ENCODE measurements at regions not wholly inside any gene's neighbourhood (a gene's known extent, or its start where the extent isn't known, plus 50 kb on each side); places are given as distances from the start of the nearest gene placed in this dataset.

- no peak for DNase-seq
These were observed 123.5 kb upstream of the MAGI3 start for GRCh38 chr1:113266788-113267187.

- DNase-seq, result no peak
These were observed 120.9 kb upstream of the MAGI3 start for GRCh38 chr1:113269168-113269963.

GRCh38 chr1:113271039-113271438 is 119.3 kb upstream of the MAGI3 start:
- DNase-seq, result no peak

DNA sequence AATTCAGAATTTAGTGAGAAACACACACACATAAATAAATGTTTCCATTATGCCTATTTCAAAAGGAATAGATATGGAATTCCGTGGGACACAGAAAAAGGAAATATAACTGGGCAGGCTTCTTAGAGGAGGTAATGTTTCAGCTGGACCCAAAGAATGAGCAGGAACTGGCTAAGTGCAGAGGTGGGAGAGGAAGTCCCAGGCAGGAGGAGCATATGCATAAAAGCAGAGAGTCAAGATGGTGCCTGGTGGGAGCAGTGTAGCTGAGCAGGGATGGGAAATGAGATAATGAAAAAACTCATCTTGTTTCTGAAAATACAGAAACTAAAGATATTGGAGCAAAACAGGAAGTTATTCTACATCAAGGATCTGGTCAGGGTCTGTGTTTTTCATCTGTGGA is 115.2 kb upstream of the MAGI3 start:
- no peak for DNase-seq

DNA sequence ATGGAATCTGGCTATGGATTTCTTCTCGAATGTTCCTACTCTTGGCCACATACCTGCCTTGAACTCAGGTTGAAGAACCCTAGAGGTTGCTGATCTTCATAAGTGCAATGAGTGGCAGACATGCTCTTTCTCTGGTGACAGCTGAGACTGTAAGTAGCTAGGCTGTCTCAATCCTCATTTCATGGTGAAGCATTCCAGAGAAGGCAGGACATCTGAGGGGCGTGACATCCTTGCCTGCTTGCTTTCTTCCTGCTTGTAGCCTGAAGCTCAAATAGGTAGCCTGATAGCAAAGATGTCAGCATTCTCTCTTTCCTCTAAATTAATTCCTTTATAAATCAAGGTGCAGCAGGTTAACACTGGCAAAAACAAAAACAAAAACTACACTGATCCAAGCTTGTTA is 114.6 kb upstream of the MAGI3 start:
- no peak for DNase-seq

DNA sequence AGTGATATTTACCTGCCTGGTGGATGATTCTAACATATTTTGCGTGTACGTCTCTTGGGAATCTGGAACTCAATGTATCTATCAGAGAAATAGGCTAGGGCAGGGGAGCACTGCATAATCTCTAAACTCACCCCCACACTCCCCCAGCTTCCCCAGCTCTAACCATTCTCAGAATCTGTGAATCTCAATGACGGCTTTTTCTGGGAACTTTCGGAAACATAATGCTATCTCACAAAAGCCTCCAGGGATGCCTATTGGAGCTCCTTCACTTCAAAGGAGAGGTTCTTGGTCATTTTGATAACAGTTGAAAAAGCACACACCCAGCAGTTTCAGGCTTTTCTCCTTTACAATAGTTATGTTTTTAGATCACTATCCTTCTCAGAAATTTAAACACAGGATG is 113.8 kb upstream of the MAGI3 start:
- DNase-seq, result no peak

- DNase-seq, result no peak
These were observed 111.9 kb upstream of the MAGI3 start for GRCh38 chr1:113278371-113278770.

GRCh38 chr1:113278777-113279176 is 111.5 kb upstream of the MAGI3 start:
- DNase-seq, result no peak

DNA sequence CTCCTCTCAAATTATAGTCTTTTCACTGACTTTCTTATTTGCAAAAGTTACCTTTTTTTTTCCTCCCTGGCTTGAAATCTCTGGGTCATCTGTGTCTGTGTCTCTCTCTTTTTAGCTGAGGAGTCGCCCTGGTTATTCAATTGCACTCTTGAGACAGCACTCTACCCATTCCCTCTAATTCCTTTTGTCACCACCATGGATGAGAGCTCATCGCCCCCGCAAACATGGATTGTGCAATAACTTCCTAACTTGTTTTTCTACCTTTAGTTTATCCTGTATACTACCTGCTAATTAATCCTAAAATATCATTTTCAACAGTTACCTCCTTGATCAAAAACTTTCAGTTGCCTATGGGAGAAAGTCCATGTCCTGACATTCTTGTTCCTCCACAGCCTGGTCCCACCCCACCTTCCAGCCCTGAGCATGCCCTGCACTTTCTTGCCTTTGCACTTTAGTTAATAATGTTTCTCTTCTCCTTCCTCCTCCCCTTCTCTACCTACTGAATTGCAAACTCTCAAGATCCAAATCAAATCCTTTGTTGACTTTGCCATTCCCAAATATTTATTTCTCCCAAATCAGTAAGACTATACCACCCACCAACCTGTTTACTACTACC is 110.4 kb upstream of the MAGI3 start:
- no peak for DNase-seq

DNA sequence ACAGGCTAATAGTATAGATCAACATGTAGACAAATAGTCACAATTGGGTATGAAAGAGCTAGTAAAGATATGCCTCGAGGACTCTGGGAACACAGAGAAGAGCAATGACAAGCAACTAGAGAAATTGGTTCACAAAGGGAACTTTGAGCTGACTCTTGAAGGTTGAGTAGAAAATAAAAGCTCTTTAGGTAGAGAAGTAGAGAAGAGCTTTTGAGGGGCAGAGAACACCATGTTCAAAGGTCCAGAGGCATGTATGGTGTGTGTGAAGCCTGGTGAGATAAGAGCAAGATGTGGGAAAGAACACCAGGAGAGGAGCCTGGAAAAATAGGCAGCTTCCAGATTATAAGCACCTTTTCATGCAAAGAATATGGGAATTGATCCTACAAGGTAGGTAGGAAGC is 109.7 kb upstream of the MAGI3 start:
- DNase-seq, result no peak

- DNase-seq, result no peak
These were observed 108.8 kb upstream of the MAGI3 start for GRCh38 chr1:113281550-113281949.

GRCh38 chr1:113282008-113282892 is 108.1 kb upstream of the MAGI3 start:
- DNase-seq, result no peak

GRCh38 chr1:113282893-113283285 is 107.4 kb upstream of the MAGI3 start:
- no peak for DNase-seq

GRCh38 chr1:113283914-113284313 is 106.4 kb upstream of the MAGI3 start:
- no peak for DNase-seq

DNA sequence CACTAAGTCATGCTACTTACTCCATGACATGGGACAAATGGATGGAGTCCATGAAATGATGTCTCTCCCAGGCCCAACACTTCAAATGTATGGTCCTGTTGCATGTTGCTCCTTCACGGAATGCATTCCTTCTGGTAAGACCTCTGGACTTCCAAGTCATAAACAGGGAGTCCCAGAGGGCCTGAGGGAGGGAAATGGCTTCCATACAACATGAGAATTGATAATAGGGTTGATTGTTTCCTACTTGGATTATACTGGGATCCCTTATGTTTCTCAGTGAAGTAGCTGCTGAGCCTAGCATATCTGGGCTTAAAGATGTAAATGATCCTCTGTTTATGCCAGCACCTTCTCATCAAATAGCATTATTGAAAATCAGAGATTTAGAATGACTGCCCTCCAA is 104.2 kb upstream of the MAGI3 start:
- DNase-seq, result no peak

DNA sequence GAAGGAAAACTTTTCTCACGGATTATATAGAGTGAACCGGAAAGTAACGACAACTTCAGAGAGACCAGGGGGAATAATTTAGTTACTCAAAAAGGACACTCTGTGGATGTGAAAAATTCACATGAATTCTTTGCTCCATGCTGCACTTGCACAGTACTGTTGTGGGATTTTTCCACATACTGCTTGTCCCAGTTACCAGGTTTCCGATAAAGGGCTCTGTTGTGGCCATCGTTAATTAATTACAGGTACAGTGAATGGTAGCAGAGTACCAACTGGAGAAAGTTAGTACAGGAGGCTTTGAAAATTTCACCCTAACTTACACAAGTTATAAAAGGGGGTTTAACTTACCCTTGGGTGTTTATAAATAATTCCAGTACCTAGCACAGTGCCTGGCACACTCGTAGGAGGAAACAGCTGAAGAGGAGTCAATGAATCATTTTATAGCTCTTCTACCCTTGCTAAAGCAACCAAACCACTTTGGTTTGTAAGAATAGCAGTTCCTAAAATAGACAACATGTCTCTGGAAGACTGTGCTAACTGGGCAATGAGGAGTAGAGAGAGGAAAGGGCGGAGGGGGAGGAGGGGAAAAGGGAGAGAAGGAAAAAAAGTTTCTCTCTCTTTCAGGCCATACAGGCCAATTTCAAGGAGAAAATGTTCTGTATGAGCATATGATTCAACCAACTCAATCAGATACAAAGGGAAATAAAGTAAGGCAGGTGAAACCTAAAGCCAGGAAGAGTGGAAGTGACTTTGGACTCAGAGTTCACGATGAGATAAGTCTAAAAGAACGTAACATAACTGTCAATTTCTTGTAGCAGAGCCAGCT is 98.3 kb upstream of the MAGI3 start:
- DNase-seq, result no peak

GRCh38 chr1:113292603-113293255 is 97.6 kb upstream of the MAGI3 start:
- no peak for DNase-seq

GRCh38 chr1:113293256-113293626 is 97.1 kb upstream of the MAGI3 start:
- no peak for DNase-seq

- DNase-seq, result no peak
These were observed 92.6 kb upstream of the MAGI3 start for GRCh38 chr1:113297749-113298148.

DNA sequence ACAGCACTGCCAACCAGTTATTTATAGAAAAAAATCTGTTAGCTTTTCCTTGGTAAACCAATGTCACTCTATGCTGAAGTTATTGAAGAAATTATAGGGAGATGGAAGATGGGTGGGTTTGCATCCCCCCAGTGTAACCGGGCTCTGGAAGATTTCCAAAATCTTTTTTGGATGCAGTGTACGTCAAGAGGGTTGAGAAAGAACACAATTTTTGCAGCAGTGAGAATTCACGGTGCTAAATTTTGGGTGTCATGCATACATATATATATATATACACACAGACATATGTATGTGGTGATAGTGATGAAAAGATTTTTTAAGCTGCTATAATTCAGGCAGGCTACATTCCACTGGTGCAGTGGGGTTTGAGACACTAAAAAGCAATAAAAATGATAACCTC is 91.4 kb upstream of the MAGI3 start:
- no peak for DNase-seq

- no peak for DNase-seq
These were observed 87.7 kb upstream of the MAGI3 start for GRCh38 chr1:113302636-113303035.

GRCh38 chr1:113303267-113303666 is 87.0 kb upstream of the MAGI3 start:
- no peak for DNase-seq

Measured in fibroblast of skin of abdomen (primary cell).